ENCODE measurements at regions not wholly inside any gene's neighbourhood (a gene's known extent, or its start where the extent isn't known, plus 50 kb on each side); places are given as distances from the start of the nearest gene placed in this dataset.

GRCh38 chr2:138207074-138207930, 243.0 kb downstream of the HNMT start:
- in situ Hi-C loops (cut with MboI; ENCODE audit: low pct_unique_long_range_greater_than_20kb, low sequenced_read_pairs, unreplicated experiment), result no loop called here
- no peak for DNase-seq (ENCODE audit: low spot score)
- TF ChIP-seq CTCF (IDR thresholded peaks at IDR 0.05; ENCODE audit: extremely low read depth, insufficient read depth, missing control alignments), result no peak

- TF ChIP-seq CTCF (IDR thresholded peaks at IDR 0.05; ENCODE audit: extremely low read depth, insufficient read depth, missing control alignments), result no peak
- in situ Hi-C loops (cut with MboI; ENCODE audit: low pct_unique_long_range_greater_than_20kb, low sequenced_read_pairs, unreplicated experiment), result no loop called here
- no peak for DNase-seq (ENCODE audit: low spot score)
These were observed 244.7 kb downstream of the HNMT start for GRCh38 chr2:138209009-138209408.

- in situ Hi-C loops (cut with MboI; ENCODE audit: low pct_unique_long_range_greater_than_20kb, low sequenced_read_pairs, unreplicated experiment), result no loop called here
- TF ChIP-seq CTCF (IDR thresholded peaks at IDR 0.05; ENCODE audit: extremely low read depth, insufficient read depth, missing control alignments), result no peak
- DNase-seq (ENCODE audit: low spot score), result no peak
These were observed 246.2 kb downstream of the HNMT start for GRCh38 chr2:138210487-138210886.

GRCh38 chr2:138212434-138212833, 248.2 kb downstream of the HNMT start:
- in situ Hi-C loops (cut with MboI; ENCODE audit: low pct_unique_long_range_greater_than_20kb, low sequenced_read_pairs, unreplicated experiment), result no loop called here
- DNase-seq (ENCODE audit: low spot score), result no peak
- TF ChIP-seq CTCF (IDR thresholded peaks at IDR 0.05; ENCODE audit: extremely low read depth, insufficient read depth, missing control alignments), result no peak

- no peak for TF ChIP-seq CTCF (IDR thresholded peaks at IDR 0.05; ENCODE audit: extremely low read depth, insufficient read depth, missing control alignments)
- in situ Hi-C loops (cut with MboI; ENCODE audit: low pct_unique_long_range_greater_than_20kb, low sequenced_read_pairs, unreplicated experiment), result no loop called here
- no peak for DNase-seq (ENCODE audit: low spot score)
These were observed 248.8 kb downstream of the HNMT start for GRCh38 chr2:138213084-138213483.

- no peak for DNase-seq (ENCODE audit: low spot score)
- in situ Hi-C loops (cut with MboI; ENCODE audit: low pct_unique_long_range_greater_than_20kb, low sequenced_read_pairs, unreplicated experiment), result no loop called here
- TF ChIP-seq CTCF (IDR thresholded peaks at IDR 0.05; ENCODE audit: extremely low read depth, insufficient read depth, missing control alignments), result no peak
These were observed 249.4 kb downstream of the HNMT start for GRCh38 chr2:138213624-138214023.
